Mesendoderm (in vitro differentiated cells): ENCODE measurements at regions not wholly inside any gene's neighbourhood (a gene's known extent, or its start where the extent isn't known, plus 50 kb on each side); places are given as distances from the start of the nearest gene placed in this dataset.
A peak's percentile ranks its signal among the peaks of the same experiment; 100 is the strongest.

Experiments used
- DNase-seq: peaks from one replicate; pipeline ENCODE4 v3.0.0; 2013
- H2AK5ac ChIP-seq: 2 replicates; pipeline ENCODE4 v1.6.1; 2013; ENCODE audit warnings: low read length, inconsistent platforms
- H2BK120ac ChIP-seq: 2 replicates; pipeline ENCODE4 v1.6.1; 2013; ENCODE audit warnings: low read depth, mild to moderate bottlenecking, low read length, moderate library complexity, mixed read lengths
- H2BK15ac ChIP-seq: replicated peaks from 2 replicates; pipeline ENCODE4 v1.6.1; 2013; ENCODE audit warnings: low read depth, mild to moderate bottlenecking, moderate library complexity
- H2BK5ac ChIP-seq: 2 replicates; pipeline ENCODE4 v1.6.1; 2013; ENCODE audit warnings: low read length, inconsistent platforms
- H3K18ac ChIP-seq: 2 replicates; pipeline ENCODE4 v1.6.1; 2013; ENCODE audit warnings: mild to moderate bottlenecking, low read length, mixed read lengths
- H3K23ac ChIP-seq: one replicate; pipeline ENCODE4 v1.6.1; 2013; ENCODE audit warnings: low read length
- H3K27ac ChIP-seq: 2 replicates; pipeline ENCODE4 v1.5.1; 2013; ENCODE audit warnings: low read depth, mild to moderate bottlenecking, inconsistent platforms, low read length, moderate library complexity
- H3K27me3 ChIP-seq: 2 replicates; pipeline ENCODE4 v1.6.1; 2013; ENCODE audit warnings: low read length, control low read depth, mild to moderate bottlenecking, inconsistent platforms; ENCODE audit not compliant: insufficient read depth, poor library complexity
- H3K36me3 ChIP-seq: 2 replicates; pipeline ENCODE4 v1.6.1; 2013; ENCODE audit warnings: low read length, inconsistent platforms; ENCODE audit not compliant: control insufficient read depth, insufficient read depth
- H3K4ac ChIP-seq: one replicate; pipeline ENCODE4 v1.6.1; 2013; ENCODE audit warnings: low read depth, mild to moderate bottlenecking, low read length, moderate library complexity
- H3K4me1 ChIP-seq: 2 replicates; pipeline ENCODE4 v1.6.1; 2013; ENCODE audit warnings: low read depth, low read length, inconsistent platforms; ENCODE audit not compliant: control insufficient read depth
- H3K4me2 ChIP-seq: 2 replicates; pipeline ENCODE4 v1.6.1; 2013; ENCODE audit warnings: low read length
- H3K4me3 ChIP-seq: 2 replicates; pipeline ENCODE4 v1.5.1; 2013; ENCODE audit warnings: mild to moderate bottlenecking, low read length
- H3K56ac ChIP-seq: one replicate; pipeline ENCODE4 v1.6.1; 2013; ENCODE audit warnings: low read length
- H3K79me1 ChIP-seq: 2 replicates; pipeline ENCODE4 v1.6.1; 2013; ENCODE audit warnings: low read length, inconsistent platforms
- H3K79me2 ChIP-seq: 2 replicates; pipeline ENCODE4 v1.6.1; 2013; ENCODE audit warnings: mild to moderate bottlenecking, low read length; ENCODE audit not compliant: control insufficient read depth, insufficient read depth
- H3K9ac ChIP-seq: 2 replicates; pipeline ENCODE4 v1.6.1; 2013; ENCODE audit warnings: low read length, inconsistent platforms
- H4K5ac ChIP-seq: one replicate; pipeline ENCODE4 v1.6.1; 2013; ENCODE audit warnings: low read length
- H4K8ac ChIP-seq: one replicate; pipeline ENCODE4 v1.6.1; 2013; ENCODE audit warnings: low read depth, mild to moderate bottlenecking, control low read depth, low read length, moderate library complexity
- WGBS: extraction: QIAGEN DNeasy Blood & Tissue Kit; methylation state at CpG from one replicate; pipeline ENCODE4 v1.1.7; 2013; ENCODE audit warnings: low lambda C conversion rate, missing lambda C conversion rate; ENCODE audit not compliant: insufficient coverage; ENCODE audit errors: extremely low coverage; 5-methylcytosine and 5-hydroxymethylcytosine counted together

- Histone ChIP-seq H3K27ac (no peak overlapping the region), H3K4me2 (no peak overlapping the region), H2BK15ac (no peak overlapping the region), H3K23ac (no peak overlapping the region), H3K36me3 (no peaks in the 10 kb centered on the region), H3K9ac (no peak overlapping the region), H3K79me2 (no peaks in the 10 kb centered on the region), H2BK5ac (no peak overlapping the region), H4K5ac (no peak overlapping the region), H4K8ac (no peak overlapping the region), H3K4me3 (no peak overlapping the region), H3K4ac (no peak overlapping the region), H3K4me1 (peaks cover 5% of the 10 kb centered on the region), H3K56ac (no peak overlapping the region), H2BK120ac (no peak overlapping the region), H3K18ac (no peak overlapping the region), H3K79me1 (no peaks in the 10 kb centered on the region), H3K27me3 (no peaks in the 10 kb centered on the region), H2AK5ac (no peak overlapping the region)
- no CpG with 5 or more reads among the region's 5 CpGs for WGBS
- no peak for DNase-seq
These were observed 596.9 kb upstream of the WWC1 start for GRCh38 chr5:167694325-167695147.

DNA sequence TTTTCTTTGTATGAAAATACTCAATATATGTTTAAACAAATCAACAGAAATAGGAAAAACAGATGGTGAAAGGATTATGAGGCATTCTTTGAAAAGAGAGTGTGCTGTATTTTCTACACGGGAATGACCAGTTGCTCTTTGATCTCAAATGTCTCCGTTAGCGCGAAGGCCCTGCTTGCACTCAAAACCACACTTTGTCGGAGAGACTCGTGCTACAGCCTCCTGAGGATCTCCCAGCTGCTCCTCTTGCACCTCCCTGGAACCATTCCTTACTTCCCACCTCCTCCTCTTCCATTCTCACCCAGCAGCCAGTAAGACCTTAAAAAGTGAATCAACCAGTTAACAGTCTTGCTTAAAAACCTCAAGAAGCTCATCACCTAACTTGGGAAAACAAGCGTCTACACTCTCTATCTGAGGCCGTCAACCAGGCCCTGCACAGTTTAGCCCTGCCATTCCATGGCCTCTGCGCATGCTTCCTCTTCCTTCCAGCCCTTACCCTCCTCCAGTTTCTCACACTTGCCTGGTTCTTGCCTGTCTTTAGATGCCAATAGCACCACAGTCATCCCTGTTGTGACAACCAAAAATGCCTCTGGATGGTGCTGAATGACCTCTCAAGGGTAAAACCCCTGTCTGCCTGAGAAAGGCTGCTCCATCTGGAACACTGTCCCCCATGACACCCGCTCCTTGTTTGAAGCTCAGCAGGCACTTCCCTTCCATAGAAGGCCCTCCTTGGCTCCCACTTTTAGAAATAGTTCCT is 594.7 kb upstream of the WWC1 start:
- Histone ChIP-seq H2BK15ac (no peak overlapping the region), H2BK120ac (no peak overlapping the region), H3K27me3 (no peaks in the 10 kb centered on the region), H2BK5ac (peak overlapping the region; percentile 13), H4K8ac (no peak overlapping the region), H3K4me1 (peaks cover 5% of the 10 kb centered on the region), H3K18ac (no peak overlapping the region), H3K79me2 (no peaks in the 10 kb centered on the region), H3K4ac (no peak overlapping the region), H3K4me3 (no peak overlapping the region), H4K5ac (no peak overlapping the region), H3K79me1 (no peaks in the 10 kb centered on the region), H3K36me3 (no peaks in the 10 kb centered on the region), H3K4me2 (no peak overlapping the region), H3K56ac (peak overlapping the region; percentile 73), H3K27ac (peak overlapping the region; percentile 34), H2AK5ac (peak overlapping the region; percentile 32), H3K23ac (peak overlapping the region; percentile 15), H3K9ac (no peak overlapping the region)
- no CpG with 5 or more reads among the region's 10 CpGs for WGBS
- DNase-seq = peak; percentile 80

DNA sequence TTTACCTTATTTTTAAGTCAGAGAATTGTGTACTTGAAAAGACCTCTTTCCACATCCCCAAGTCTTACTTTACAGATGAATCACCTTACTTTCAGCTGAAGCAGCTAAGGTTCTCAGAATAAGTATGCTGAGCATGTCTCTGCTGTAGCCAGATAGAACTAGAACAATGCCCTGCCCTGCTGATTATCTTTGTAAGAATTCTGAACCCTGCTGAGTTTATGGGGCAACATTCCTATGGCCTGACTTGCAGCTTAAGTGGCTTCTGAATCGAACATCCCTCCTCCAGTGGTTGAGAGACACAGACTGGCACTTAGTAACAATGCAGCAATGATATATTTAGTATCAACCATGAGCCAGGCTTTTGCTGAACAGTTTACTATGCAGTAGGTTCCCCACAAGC is 592.0 kb upstream of the WWC1 start:
- peak overlapping the region; percentile 88 for H3K27ac ChIP-seq
- no peak overlapping the region for H3K56ac ChIP-seq
- H4K5ac ChIP-seq = no peak overlapping the region
- H3K4me1 ChIP-seq = peaks cover 5% of the 10 kb centered on the region
- H2AK5ac ChIP-seq = no peak overlapping the region
- peak overlapping the region; percentile 45 for H2BK120ac ChIP-seq
- H3K36me3 ChIP-seq = no peaks in the 10 kb centered on the region
- H2BK5ac ChIP-seq = no peak overlapping the region
- WGBS = no CpG with 5 or more reads among the region's 1 CpG
- no peak overlapping the region for H3K4ac ChIP-seq
- H3K9ac ChIP-seq = no peak overlapping the region
- peak; percentile 100 for DNase-seq
- no peaks in the 10 kb centered on the region for H3K79me1 ChIP-seq
- H2BK15ac ChIP-seq = no peak overlapping the region
- no peak overlapping the region for H4K8ac ChIP-seq
- H3K27me3 ChIP-seq = no peaks in the 10 kb centered on the region
- no peaks in the 10 kb centered on the region for H3K79me2 ChIP-seq
- H3K4me3 ChIP-seq = no peak overlapping the region
- H3K4me2 ChIP-seq = no peak overlapping the region
- peak overlapping the region; percentile 68 for H3K18ac ChIP-seq
- H3K23ac ChIP-seq = no peak overlapping the region

- no peak for DNase-seq
- Histone ChIP-seq H3K36me3 (no peaks in the 10 kb centered on the region), H3K27me3 (no peaks in the 10 kb centered on the region), H3K4me2 (no peak overlapping the region), H3K9ac (no peak overlapping the region), H2BK15ac (no peak overlapping the region), H3K4me3 (no peak overlapping the region), H3K79me1 (no peaks in the 10 kb centered on the region), H3K4ac (no peak overlapping the region), H2BK5ac (no peak overlapping the region), H3K18ac (no peak overlapping the region), H4K8ac (no peak overlapping the region), H3K79me2 (no peaks in the 10 kb centered on the region), H3K4me1 (peaks cover 5% of the 10 kb centered on the region), H4K5ac (no peak overlapping the region), H3K56ac (no peak overlapping the region), H3K27ac (no peak overlapping the region), H2BK120ac (no peak overlapping the region), H2AK5ac (no peak overlapping the region), H3K23ac (no peak overlapping the region)
- WGBS = no CpG with 5 or more reads among the region's 1 CpG
These were observed 590.4 kb upstream of the WWC1 start for GRCh38 chr5:167701051-167701450.

DNA sequence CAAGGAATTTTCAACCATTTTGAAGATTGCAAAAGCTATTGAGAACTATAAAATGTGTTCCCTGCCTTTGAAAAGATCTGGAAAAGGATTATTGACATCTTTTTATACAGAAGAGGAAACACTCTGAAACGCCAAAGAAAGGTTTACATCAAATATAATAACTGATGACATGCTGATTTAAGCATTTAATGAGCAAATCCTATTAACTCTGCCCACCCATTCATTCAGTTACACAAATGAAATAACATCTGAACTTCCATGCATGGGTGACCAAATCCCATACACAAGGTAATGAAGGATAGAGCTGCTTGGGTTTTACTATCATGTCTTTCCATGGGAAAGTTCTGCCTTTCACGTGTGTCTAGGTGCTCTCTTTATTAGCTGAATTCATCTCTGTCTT is 589.4 kb upstream of the WWC1 start:
- H3K18ac ChIP-seq = no peak overlapping the region
- no peaks in the 10 kb centered on the region for H3K36me3 ChIP-seq
- peak overlapping the region; percentile 36 for H2BK15ac ChIP-seq
- H3K27me3 ChIP-seq = no peaks in the 10 kb centered on the region
- H2BK120ac ChIP-seq = no peak overlapping the region
- WGBS = no CpG with 5 or more reads among the region's 2 CpGs
- no peak overlapping the region for H2AK5ac ChIP-seq
- H3K79me1 ChIP-seq = no peaks in the 10 kb centered on the region
- H2BK5ac ChIP-seq = no peak overlapping the region
- no peak overlapping the region for H3K4me2 ChIP-seq
- no peak overlapping the region for H3K4me3 ChIP-seq
- H3K56ac ChIP-seq = no peak overlapping the region
- no peak overlapping the region for H3K27ac ChIP-seq
- H4K8ac ChIP-seq = no peak overlapping the region
- H3K79me2 ChIP-seq = no peaks in the 10 kb centered on the region
- no peak for DNase-seq
- H3K4ac ChIP-seq = no peak overlapping the region
- no peak overlapping the region for H3K23ac ChIP-seq
- H3K9ac ChIP-seq = no peak overlapping the region
- H4K5ac ChIP-seq = no peak overlapping the region
- peaks cover 2% of the 10 kb centered on the region for H3K4me1 ChIP-seq
